ENCODE measurements at regions not wholly inside any gene's neighbourhood (a gene's known extent, or its start where the extent isn't known, plus 50 kb on each side); places are given as distances from the start of the nearest gene placed in this dataset.

DNA sequence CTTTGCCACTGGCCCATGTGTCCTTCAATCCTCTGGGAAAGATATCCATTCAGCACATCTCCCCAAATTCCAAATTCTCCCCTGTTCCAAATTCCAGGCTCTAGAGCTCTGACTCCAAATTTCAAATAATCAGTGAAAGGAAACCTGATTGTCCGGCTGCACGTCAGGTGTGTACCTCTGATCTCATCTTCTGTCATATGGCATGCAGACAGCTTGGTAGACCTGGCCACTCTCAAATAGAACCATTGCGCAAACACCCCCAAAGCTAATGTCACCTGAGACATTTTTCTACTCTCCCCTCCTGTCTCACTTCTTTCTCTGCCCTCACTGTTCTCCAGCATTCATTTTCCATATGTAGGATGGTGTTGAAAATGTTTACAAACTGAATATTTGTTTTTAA lies 337.0 kb upstream of the DYNLRB2 start:
- ChIA-PET POLR2A (no interaction called here), CTCF (interaction anchor here (0.5 to 0.7 kb wide), 3 partner anchors 13 to 220 kb away, joined by 3 read pairs; no protein-coding TSS in a partner anchor)
- TF ChIP-seq, protein P1, sequence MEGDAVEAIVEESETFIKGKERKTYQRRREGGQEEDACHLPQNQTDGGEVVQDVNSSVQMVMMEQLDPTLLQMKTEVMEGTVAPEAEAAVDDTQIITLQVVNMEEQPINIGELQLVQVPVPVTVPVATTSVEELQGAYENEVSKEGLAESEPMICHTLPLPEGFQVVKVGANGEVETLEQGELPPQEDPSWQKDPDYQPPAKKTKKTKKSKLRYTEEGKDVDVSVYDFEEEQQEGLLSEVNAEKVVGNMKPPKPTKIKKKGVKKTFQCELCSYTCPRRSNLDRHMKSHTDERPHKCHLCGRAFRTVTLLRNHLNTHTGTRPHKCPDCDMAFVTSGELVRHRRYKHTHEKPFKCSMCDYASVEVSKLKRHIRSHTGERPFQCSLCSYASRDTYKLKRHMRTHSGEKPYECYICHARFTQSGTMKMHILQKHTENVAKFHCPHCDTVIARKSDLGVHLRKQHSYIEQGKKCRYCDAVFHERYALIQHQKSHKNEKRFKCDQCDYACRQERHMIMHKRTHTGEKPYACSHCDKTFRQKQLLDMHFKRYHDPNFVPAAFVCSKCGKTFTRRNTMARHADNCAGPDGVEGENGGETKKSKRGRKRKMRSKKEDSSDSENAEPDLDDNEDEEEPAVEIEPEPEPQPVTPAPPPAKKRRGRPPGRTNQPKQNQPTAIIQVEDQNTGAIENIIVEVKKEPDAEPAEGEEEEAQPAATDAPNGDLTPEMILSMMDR (IDR thresholded peaks at IDR 0.05; ENCODE audit: unreplicated experiment): no peak
- no peak overlapping the region for H3K4me3 Mint-ChIP-seq (ENCODE audit: unreplicated experiment)
- no peaks in the 10 kb centered on the region for H3K9me3 Mint-ChIP-seq (ENCODE audit: unreplicated experiment)
- H3K36me3 Mint-ChIP-seq (ENCODE audit: insufficient read depth, unreplicated experiment): no peaks in the 10 kb centered on the region
- no peak overlapping the region for H3K27ac Mint-ChIP-seq (ENCODE audit: low read depth, unreplicated experiment)
- no TSS peak for BruUV-seq (replicated peaks)
- no peaks in the 10 kb centered on the region for H3K27me3 Mint-ChIP-seq (ENCODE audit: insufficient read depth, unreplicated experiment)
- no peak for DNase-seq (ENCODE audit: unreplicated experiment)
- H3K4me1 Mint-ChIP-seq (ENCODE audit: insufficient read depth, unreplicated experiment): peaks cover 20% of the 10 kb centered on the region
- intact Hi-C loops (cut with micrococcal nuclease): no loop called here

DNA sequence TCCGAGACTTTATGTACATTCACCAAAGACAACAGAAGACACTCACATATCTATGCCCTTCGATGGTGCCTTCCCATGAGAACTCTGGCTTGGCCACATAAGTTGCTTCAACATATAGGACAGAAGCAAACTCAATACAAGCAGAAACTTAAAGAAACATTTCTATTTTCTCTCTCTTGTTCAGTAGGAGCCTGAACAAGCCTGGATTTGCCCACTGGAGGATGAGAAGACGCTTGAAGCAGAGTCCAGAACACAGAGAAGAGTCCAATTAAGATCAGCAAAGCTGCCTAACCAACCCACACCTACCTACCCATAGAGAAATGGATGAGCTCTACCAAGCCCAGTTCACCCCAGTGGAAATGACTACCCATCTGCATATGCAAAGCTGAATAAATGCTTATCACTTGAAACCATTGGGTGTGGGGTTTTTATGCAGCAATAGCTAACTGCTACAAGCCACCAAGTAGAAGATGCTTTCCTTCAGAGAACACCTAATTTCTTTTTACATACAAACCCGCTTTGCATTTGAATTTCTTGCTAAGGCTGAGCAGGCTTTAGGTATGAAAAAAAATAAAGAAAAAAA lies 337.9 kb upstream of the DYNLRB2 start:
- TF ChIP-seq, protein P1 (IDR thresholded peaks at IDR 0.05; ENCODE audit: unreplicated experiment): no peak
- CTCF ChIA-PET: interaction anchor here (0.7 kb wide), 1 partner anchor 242 kb away, joined by 3 read pairs; no protein-coding TSS in a partner anchor
- Mint-ChIP-seq H3K27ac (ENCODE audit: low read depth, unreplicated experiment) (peak overlapping the region; percentile 64), H3K4me3 (ENCODE audit: unreplicated experiment) (no peak overlapping the region), H3K9me3 (ENCODE audit: unreplicated experiment) (no peaks in the 10 kb centered on the region), H3K27me3 (ENCODE audit: insufficient read depth, unreplicated experiment) (no peaks in the 10 kb centered on the region), H3K36me3 (ENCODE audit: insufficient read depth, unreplicated experiment) (no peaks in the 10 kb centered on the region), H3K4me1 (ENCODE audit: insufficient read depth, unreplicated experiment) (peaks cover 29% of the 10 kb centered on the region)
- DNase-seq (ENCODE audit: unreplicated experiment): no peak
- intact Hi-C loops (cut with micrococcal nuclease): no loop called here
- BruUV-seq (replicated peaks): no TSS peak
- POLR2A ChIA-PET: no interaction called here

DNA sequence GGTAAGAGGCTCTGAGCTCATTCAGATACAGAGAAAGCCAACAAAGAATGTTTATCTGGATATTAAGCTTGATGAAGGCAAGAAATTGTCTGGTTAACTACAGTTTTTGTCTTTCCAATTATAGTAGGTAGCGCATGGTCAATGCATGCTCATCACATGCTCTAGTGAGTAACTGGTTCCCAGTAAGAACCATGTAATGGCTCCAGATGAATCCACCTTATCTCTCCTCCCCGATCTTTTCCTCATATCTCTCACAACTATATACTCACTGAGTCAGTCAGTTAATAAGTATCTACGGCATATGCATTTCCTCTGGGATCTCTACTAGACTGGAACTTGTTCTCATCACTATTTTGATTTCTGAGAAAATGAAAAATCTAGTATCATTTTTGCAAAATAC lies 340.7 kb upstream of the DYNLRB2 start:
- no peaks in the 10 kb centered on the region for H3K36me3 Mint-ChIP-seq (ENCODE audit: insufficient read depth, unreplicated experiment)
- H3K27ac Mint-ChIP-seq (ENCODE audit: low read depth, unreplicated experiment): no peak overlapping the region
- intact Hi-C loops (cut with micrococcal nuclease): no loop called here
- BruUV-seq (replicated peaks): no TSS peak
- TF ChIP-seq, protein P1 (IDR thresholded peaks at IDR 0.05; ENCODE audit: unreplicated experiment): no peak
- ChIA-PET CTCF (interaction anchor here (0.6 kb wide), 1 partner anchor 327 kb away, joined by 3 read pairs; no protein-coding TSS in a partner anchor), POLR2A (interaction anchor here (1.2 to 1.3 kb wide), 2 partner anchors 26 to 30 kb away, joined by 3 to 4 read pairs; no protein-coding TSS in a partner anchor)
- H3K4me1 Mint-ChIP-seq (ENCODE audit: insufficient read depth, unreplicated experiment): peaks cover 34% of the 10 kb centered on the region
- H3K27me3 Mint-ChIP-seq (ENCODE audit: insufficient read depth, unreplicated experiment): no peaks in the 10 kb centered on the region
- DNase-seq (ENCODE audit: unreplicated experiment): no peak
- H3K4me3 Mint-ChIP-seq (ENCODE audit: unreplicated experiment): no peak overlapping the region
- no peaks in the 10 kb centered on the region for H3K9me3 Mint-ChIP-seq (ENCODE audit: unreplicated experiment)

DNA sequence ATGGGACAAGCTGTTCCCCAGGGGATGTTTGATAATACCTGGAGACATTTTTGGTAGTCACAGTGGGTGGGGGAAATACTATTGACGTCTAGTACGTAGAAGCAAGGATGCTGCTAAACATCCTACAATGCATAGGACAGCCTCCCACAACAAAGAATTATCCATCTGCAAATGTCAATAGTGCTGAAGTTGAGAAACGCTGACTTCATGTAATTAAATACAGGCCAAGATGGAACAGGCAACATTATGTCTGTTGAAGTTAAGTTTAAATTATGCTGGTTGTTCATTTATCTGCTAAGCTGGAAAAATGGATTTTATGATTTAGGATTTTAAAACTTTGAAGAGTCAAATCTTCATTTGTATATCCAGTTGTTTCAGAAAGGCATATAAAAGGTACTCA lies 341.2 kb upstream of the DYNLRB2 start:
- POLR2A ChIA-PET: interaction anchor here (1.3 kb wide), 1 partner anchor 26 kb away, joined by 3 read pairs; no protein-coding TSS in a partner anchor
- TF ChIP-seq, protein P1 (IDR thresholded peaks at IDR 0.05; ENCODE audit: unreplicated experiment): no peak
- DNase-seq (ENCODE audit: unreplicated experiment): no peak
- no peaks in the 10 kb centered on the region for H3K9me3 Mint-ChIP-seq (ENCODE audit: unreplicated experiment)
- H3K4me3 Mint-ChIP-seq (ENCODE audit: unreplicated experiment): no peak overlapping the region
- peak overlapping the region; percentile 95 for H3K27ac Mint-ChIP-seq (ENCODE audit: low read depth, unreplicated experiment)
- H3K27me3 Mint-ChIP-seq (ENCODE audit: insufficient read depth, unreplicated experiment): no peaks in the 10 kb centered on the region
- intact Hi-C loops (cut with micrococcal nuclease): no loop called here
- no peaks in the 10 kb centered on the region for H3K36me3 Mint-ChIP-seq (ENCODE audit: insufficient read depth, unreplicated experiment)
- no TSS peak for BruUV-seq (replicated peaks)
- H3K4me1 Mint-ChIP-seq (ENCODE audit: insufficient read depth, unreplicated experiment): peaks cover 34% of the 10 kb centered on the region
- CTCF ChIA-PET: interaction anchor here (0.6 kb wide), 1 partner anchor 328 kb away, joined by 3 read pairs; no protein-coding TSS in a partner anchor

Data from MCF 10A (cell line).